T-helper 1 cell treated with Interleukin-12 subunit alpha and Interleukin-12 subunit beta and Interleukin-4 antibody, amounts not matched to agents 30 ng/mL and 1 ng/mL, for 36 hours (primary cell): ENCODE measurements at regions not wholly inside any gene's neighbourhood (a gene's known extent, or its start where the extent isn't known, plus 50 kb on each side); places are given as distances from the start of the nearest gene placed in this dataset.

Source experiments
- intact Hi-C: fragments of 100-400 bp; cut with micrococcal nuclease; formaldehyde crosslinking; loops from one replicate; pipeline ENCODE4 v1.15.1; 2024

GRCh38 chr11:69916251-69916649, 97.0 kb upstream of the FGF3 start:
- intact Hi-C loops, result loop anchor here (5.0 kb wide), 1 partner anchor 506 kb away; no protein-coding TSS in a partner anchor

GRCh38 chr11:69916806-69917387, 97.7 kb upstream of the FGF3 start:
- intact Hi-C loops, result loop anchor here (5.0 kb wide), 1 partner anchor 505 kb away; no protein-coding TSS in a partner anchor

DNA sequence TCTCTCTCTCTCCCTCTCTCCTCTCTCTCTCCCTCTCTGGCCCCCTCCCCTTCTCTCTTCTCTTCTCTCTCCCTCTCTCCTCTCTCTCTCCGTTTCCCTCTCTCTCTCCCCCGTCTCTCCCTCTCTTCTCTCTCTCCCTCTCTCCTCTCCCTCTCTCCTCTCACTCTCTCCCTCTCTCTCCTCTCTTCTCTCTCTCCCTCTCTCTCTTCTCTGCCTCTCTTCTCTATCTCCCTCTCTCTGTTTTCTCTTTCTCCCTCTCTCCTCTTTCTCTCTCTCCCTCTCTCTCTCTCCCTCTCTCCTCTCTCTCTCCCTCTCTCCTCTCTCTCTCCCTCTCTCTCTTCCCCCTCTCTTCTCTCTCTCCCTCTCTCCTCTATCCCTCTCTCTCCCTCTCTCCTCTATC, 98.3 kb upstream of the FGF3 start:
- intact Hi-C loops, result loop anchor here (5.0 kb wide), 1 partner anchor 505 kb away; no protein-coding TSS in a partner anchor

DNA sequence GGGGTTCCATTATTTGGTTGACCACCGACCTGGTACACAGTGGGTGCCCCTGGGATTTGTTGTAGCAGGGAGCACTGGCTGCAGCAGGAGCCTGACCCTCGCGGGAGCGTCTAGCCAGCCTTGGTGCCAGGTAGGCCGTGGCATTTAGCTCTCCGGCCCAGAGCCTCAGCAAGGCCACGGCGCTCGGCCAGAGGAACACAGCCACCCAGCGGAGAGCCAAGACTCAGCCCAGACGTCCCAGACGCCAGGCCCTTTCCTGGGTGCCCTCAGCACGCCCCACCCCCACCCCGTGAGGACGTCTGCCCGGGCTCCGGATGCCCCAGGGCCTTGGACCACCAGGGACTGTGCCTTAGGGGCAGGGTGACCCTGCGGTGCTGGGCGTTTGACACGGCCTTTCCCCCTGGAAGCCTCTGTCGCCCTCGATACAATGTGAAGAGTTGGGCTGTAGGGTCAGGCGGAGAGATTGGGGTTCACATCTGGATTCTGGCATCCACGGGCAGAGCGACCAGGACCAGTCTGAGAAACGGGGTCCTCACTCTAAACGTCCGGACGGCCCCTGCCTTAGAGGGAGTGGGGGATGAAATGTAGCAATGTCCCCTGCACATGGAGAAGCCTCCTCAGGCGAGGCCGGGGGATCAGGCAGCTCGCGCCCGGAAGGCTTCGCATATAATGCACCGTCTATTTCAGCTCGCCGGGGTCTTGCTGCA, 99.2 kb upstream of the FGF3 start:
- intact Hi-C loops, result loop anchor here (1.0 to 5.0 kb wide), 3 partner anchors 273 to 504 kb away; no protein-coding TSS in a partner anchor

DNA sequence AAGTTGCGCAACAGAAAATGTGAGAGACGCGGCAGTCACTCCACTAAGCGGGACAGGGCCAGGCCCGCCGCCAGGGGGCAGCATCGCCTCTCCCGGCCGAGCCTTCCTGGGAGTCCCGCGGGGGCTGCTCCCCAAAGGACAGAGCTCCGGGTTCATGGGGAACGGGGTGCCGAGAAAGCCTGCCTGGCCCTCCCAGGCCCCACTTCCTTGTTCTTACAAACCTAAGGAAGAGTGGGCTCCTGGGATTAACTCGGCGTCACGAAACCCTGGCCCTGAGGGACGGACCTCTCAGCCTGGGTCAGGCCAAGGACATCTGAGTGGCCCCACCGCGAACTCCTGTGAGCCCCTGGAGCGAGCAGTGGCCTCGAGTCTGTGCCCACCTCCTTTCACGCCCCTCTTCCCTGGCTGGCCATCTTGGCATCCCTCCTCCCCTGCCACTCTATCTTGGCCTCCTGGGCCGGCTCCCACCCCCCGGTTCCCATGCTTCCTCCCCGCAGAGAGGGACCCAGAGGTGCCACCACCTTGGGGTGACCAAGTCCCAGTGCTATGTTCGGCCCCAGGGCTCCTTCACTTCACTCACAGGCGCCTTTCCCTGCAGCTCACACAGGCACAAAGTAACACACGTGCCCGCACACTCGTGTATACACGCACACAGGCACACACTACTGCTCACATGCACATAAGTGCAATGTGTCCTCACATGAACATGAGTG, 99.9 kb upstream of the FGF3 start:
- intact Hi-C loops, result loop anchor here (1.0 to 5.0 kb wide), 3 partner anchors 272 to 503 kb away; no protein-coding TSS in a partner anchor

GRCh38 chr11:69919659-69920344, 100.6 kb upstream of the FGF3 start:
- intact Hi-C loops, result loop anchor here (5.0 kb wide), 1 partner anchor 502 kb away; no protein-coding TSS in a partner anchor

DNA sequence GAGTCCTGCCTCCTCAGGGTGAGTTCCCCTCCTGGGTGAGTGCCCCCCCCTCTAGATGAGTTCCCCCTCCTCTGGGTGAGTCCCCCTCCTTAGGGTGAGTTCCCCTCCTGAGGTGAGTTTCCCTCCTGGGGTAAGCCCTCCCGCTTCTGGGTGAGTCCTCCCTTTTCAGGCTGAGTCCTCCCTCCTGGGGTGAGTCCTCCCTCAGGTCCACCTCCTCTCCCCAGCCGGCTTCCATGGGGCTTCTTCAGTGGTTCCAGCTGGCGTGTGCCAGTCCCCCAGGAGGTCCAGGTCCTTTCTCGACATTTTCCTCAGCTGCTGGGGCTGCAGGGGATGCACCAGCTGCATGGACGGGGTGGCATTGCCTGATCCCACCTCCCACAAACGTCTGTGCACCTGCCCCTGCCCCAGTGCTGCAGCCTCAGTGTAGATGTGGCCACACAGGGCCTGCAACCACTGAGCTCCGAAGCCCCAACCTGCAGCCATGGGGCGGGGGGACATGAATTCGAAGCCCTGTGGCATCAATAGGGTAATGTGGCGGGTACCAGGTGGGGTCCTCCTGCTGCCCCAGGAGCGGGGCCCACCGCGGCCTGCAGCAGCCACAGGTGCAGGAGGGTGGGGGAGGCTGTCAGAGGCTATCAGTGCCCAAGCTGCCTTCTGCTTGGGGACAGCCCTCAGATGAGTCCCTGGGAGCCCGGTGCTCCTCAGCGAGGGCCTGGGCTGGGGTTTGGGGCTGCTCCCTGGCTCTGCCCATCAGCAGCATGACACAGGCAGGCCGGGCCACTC, 101.3 kb upstream of the FGF3 start:
- intact Hi-C loops, result no loop called here

- intact Hi-C loops, result no loop called here
Measured at GRCh38 chr11:69921128-69922014, 102.2 kb upstream of the FGF3 start.

- intact Hi-C loops, result no loop called here
Measured at GRCh38 chr11:69922015-69922595, 102.9 kb upstream of the FGF3 start.

DNA sequence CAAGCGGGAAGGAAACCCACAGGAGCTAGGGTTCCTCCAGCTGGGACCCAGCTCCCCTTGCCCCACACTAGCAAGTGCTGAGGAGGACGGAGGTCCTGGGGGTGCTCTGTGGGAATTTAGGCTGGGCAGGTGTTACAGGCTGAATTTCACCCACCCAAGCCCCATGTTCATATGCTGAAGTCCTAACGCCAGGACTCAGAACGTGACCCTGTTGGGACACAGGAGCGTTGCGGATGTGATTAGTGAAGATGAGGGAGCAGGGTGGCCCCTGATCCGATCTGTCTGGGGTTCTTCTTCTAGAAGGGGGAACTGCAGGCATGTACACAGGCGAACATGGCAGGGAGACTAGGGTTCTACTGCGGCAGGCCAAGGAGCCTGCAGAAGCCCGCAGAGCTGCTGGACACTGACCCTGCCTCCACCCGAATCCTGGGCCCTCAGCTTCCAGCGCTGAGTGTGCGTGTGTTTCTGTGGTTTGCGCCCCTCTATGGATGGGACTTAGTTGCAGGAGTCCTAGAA, 103.4 kb upstream of the FGF3 start:
- intact Hi-C loops, result no loop called here

- intact Hi-C loops, result no loop called here
Measured at GRCh38 chr11:69923196-69923595, 104.0 kb upstream of the FGF3 start.

DNA sequence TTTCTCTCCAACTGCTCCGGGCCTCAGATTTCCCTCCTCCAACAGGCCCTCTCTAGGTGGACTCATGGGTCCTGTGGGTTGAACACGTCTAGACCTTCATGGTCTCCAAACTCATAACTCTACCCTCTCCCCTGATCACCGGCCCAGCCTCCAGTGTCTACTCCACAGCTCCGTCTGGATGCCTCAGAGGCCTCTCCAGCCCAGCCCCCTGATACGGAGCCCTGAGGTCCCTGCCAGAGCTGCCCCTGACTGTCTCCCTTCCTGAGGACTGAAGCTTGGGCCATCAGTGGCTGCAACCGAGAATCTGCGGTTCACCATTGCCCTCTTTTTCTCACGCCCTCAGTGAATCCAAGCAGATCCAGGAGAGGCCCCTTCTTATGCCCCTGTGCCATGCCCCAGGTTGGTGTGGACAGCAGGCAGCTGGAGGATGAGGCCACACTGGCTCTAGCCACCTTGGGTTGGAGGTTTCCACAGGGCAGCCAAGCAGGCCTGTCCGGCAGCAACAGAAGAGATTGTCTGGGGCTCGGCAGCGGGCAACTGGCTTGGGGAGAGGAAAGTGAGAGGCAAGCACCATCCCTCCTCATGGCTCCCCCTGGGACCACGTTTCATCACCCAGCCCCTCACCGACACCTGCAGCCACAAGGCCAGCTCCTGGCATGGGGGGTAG, 104.6 kb upstream of the FGF3 start:
- intact Hi-C loops, result no loop called here

DNA sequence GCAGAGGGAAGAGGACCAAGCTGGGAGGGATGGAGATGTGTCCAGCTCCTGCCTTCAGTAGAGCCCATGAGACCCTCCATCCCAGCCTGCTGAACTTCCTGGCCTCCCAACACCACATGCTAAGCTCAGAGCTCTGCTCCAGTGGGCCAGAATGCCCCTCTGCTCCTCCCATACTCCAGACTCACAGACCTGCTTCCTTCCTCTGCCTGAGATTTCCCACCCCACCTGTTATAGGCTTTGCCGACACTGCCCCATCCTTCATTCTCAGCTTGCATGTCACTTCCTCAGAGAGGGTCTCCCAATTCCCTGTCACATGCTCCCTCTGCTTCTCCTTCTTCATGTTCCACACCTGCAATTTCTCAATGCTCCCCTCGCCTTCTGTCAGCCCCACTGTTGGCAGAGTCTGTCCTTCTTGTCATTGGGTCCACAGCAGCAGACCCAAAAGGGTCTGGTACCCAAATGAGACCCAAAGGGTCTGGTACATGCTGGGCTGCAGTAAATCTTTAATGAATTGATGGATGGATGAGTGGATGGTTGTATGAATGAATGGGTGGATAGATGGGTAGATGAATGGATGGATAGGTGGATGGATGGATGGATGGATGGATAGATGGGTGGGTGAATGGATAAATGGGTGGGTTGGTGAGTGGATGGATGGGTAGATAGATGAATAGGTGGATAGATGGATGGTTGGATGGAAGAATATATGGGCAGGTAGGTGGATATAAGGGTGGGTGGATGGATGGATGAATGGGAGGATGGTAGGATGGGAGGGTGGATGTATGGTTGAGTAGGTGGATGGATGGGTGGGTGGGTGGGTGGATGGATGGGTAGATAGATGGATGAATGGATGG, 105.3 kb upstream of the FGF3 start:
- intact Hi-C loops, result no loop called here

GRCh38 chr11:69925366-69926196, 106.4 kb upstream of the FGF3 start:
- intact Hi-C loops, result no loop called here

GRCh38 chr11:69926376-69927050, 107.3 kb upstream of the FGF3 start:
- intact Hi-C loops, result no loop called here

DNA sequence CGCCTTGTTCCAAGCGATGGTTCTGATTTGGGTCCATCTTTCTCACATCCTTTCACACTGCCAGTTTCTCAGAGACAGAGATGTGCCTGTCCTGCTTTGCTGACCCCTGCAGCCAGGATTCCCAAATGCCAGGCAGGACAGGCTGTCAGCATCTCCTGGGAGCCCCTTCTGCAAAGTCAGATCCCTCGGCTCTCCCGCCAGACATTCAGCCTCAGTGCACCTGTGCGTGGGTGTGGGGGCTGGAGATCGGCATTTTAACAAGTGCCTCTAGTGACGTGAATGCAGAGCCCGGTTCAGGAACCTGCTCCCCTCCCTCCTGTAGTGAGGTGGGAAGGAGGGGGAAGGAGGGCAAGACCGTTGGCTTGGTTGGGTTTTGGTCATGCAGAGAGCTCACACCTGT, 108.9 kb upstream of the FGF3 start:
- intact Hi-C loops, result no loop called here
